ENCODE measurements at regions not wholly inside any gene's neighbourhood (a gene's known extent, or its start where the extent isn't known, plus 50 kb on each side); places are given as distances from the start of the nearest gene placed in this dataset.
"Not testable (repeated sequence)": the region's sequence is repeated elsewhere in the genome, so short reads cannot be mapped to it uniquely, and the experiment has no call there.

- not testable (repeated sequence) for H3K4me1 ChIP-seq (ENCODE audit: insufficient read depth); H4K20me1 ChIP-seq (replicated peaks; ENCODE audit: insufficient read depth); H3K9me3 Mint-ChIP-seq; H3K4me3 Mint-ChIP-seq; ATAC-seq; H3K27ac Mint-ChIP-seq; H3K36me3 ChIP-seq (ENCODE audit: insufficient read depth); H3K4me2 ChIP-seq; H3K27me3 Mint-ChIP-seq (ENCODE audit: insufficient read depth, low read depth, poor library complexity); DNase-seq (ENCODE audit: low spot score); H3K4me3 ChIP-seq; H3K36me3 Mint-ChIP-seq (ENCODE audit: low read depth); H3K27ac ChIP-seq (ENCODE audit: low read depth); H3K79me2 ChIP-seq (replicated peaks; ENCODE audit: insufficient read depth); H2AFZ ChIP-seq; H3K4me1 Mint-ChIP-seq; H3K9me2 ChIP-seq (ENCODE audit: insufficient read depth); H3F3A ChIP-seq (replicated peaks; ENCODE audit: low read depth); H3K27me3 ChIP-seq (ENCODE audit: insufficient read depth)
Observed at GRCh38 chr12:96128292-96128691, 65.9 kb upstream of the ELK3 start.

- H3K9me2 ChIP-seq (ENCODE audit: insufficient read depth): no peaks in the 10 kb centered on the region; the same call in 1 of the 2 replicates
- H3K36me3 ChIP-seq (ENCODE audit: insufficient read depth): no peaks in the 10 kb centered on the region
- no peaks in the 10 kb centered on the region for H3K79me2 ChIP-seq (replicated peaks; ENCODE audit: insufficient read depth)
- no peaks in the 10 kb centered on the region for H4K20me1 ChIP-seq (replicated peaks; ENCODE audit: insufficient read depth)
- Mint-ChIP-seq H3K27ac (no peak overlapping the region), H3K9me3 (no peaks in the 10 kb centered on the region; the same call in 2 of the 3 replicates), H3K4me3 (no peak overlapping the region), H3K36me3 (ENCODE audit: low read depth) (no peaks in the 10 kb centered on the region), H3K27me3 (ENCODE audit: insufficient read depth, low read depth, poor library complexity) (no peaks in the 10 kb centered on the region), H3K4me1 (peaks cover 8% of the 10 kb centered on the region)
- peak; percentile 40 for DNase-seq (ENCODE audit: low spot score)
- no peak overlapping the region for H3K4me2 ChIP-seq
- H3K4me3 ChIP-seq: no peak overlapping the region
- peak overlapping the region; percentile 59; the same call in 1 of the 2 replicates for H2AFZ ChIP-seq
- H3F3A ChIP-seq (replicated peaks; ENCODE audit: low read depth): no peaks in the 10 kb centered on the region
- ATAC-seq: peak; percentile 69
- H3K27ac ChIP-seq (ENCODE audit: low read depth): no peak overlapping the region
- H3K4me1 ChIP-seq (ENCODE audit: insufficient read depth): 0 out of 2 replicates have a peak, but pooled peaks cover 5% of the 10 kb centered on the region
- TF ChIP-seq EZH2 (IDR thresholded peaks at IDR 0.05; ENCODE audit: low read depth, unreplicated experiment) (no peak), POLR2AphosphoS5 (IDR thresholded peaks at IDR 0.05; ENCODE audit: low read depth) (no peak), ZNF331 (CRISPR knock-in tag; IDR thresholded peaks at IDR 0.05; ENCODE audit: low read depth) (no peak), EZH2phosphoT487 (IDR thresholded peaks at IDR 0.05; ENCODE audit: unreplicated experiment) (no peak), NANOG (IDR thresholded peaks at IDR 0.05; ENCODE audit: borderline replicate concordance) (no peak), ETS1 (IDR thresholded peaks at IDR 0.05) (no peak), JUNB (IDR thresholded peaks at IDR 0.05; ENCODE audit: unreplicated experiment) (no peak), CREB1 (CRISPR knock-in tag; IDR thresholded peaks at IDR 0.05; ENCODE audit: low read depth) (no peak)
- TF ChIP-seq, protein P1, sequence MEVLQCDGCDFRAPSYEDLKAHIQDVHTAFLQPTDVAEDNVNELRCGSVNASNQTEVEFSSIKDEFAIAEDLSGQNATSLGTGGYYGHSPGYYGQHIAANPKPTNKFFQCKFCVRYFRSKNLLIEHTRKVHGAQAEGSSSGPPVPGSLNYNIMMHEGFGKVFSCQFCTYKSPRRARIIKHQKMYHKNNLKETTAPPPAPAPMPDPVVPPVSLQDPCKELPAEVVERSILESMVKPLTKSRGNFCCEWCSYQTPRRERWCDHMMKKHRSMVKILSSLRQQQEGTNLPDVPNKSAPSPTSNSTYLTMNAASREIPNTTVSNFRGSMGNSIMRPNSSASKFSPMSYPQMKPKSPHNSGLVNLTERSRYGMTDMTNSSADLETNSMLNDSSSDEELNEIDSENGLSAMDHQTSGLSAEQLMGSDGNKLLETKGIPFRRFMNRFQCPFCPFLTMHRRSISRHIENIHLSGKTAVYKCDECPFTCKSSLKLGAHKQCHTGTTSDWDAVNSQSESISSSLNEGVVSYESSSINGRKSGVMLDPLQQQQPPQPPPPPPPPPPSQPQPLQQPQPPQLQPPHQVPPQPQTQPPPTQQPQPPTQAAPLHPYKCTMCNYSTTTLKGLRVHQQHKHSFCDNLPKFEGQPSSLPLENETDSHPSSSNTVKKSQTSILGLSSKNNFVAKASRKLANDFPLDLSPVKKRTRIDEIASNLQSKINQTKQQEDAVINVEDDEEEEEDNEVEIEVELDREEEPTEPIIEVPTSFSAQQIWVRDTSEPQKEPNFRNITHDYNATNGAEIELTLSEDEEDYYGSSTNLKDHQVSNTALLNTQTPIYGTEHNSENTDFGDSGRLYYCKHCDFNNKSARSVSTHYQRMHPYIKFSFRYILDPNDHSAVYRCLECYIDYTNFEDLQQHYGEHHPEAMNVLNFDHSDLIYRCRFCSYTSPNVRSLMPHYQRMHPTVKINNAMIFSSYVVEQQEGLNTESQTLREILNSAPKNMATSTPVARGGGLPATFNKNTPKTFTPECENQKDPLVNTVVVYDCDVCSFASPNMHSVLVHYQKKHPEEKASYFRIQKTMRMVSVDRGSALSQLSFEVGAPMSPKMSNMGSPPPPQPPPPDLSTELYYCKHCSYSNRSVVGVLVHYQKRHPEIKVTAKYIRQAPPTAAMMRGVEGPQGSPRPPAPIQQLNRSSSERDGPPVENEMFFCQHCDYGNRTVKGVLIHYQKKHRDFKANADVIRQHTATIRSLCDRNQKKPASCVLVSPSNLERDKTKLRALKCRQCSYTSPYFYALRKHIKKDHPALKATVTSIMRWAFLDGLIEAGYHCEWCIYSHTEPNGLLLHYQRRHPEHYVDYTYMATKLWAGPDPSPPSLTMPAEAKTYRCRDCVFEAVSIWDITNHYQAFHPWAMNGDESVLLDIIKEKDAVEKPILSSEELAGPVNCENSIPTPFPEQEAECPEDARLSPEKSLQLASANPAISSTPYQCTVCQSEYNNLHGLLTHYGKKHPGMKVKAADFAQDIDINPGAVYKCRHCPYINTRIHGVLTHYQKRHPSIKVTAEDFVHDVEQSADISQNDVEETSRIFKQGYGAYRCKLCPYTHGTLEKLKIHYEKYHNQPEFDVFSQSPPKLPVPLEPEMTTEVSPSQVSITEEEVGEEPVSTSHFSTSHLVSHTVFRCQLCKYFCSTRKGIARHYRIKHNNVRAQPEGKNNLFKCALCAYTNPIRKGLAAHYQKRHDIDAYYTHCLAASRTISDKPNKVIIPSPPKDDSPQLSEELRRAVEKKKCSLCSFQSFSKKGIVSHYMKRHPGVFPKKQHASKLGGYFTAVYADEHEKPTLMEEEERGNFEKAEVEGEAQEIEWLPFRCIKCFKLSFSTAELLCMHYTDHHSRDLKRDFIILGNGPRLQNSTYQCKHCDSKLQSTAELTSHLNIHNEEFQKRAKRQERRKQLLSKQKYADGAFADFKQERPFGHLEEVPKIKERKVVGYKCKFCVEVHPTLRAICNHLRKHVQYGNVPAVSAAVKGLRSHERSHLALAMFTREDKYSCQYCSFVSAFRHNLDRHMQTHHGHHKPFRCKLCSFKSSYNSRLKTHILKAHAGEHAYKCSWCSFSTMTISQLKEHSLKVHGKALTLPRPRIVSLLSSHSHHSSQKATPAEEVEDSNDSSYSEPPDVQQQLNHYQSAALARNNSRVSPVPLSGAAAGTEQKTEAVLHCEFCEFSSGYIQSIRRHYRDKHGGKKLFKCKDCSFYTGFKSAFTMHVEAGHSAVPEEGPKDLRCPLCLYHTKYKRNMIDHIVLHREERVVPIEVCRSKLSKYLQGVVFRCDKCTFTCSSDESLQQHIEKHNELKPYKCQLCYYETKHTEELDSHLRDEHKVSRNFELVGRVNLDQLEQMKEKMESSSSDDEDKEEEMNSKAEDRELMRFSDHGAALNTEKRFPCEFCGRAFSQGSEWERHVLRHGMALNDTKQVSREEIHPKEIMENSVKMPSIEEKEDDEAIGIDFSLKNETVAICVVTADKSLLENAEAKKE (CRISPR knock-in tag; IDR thresholded peaks at IDR 0.05): no peak
- TF ChIP-seq, protein P2, sequence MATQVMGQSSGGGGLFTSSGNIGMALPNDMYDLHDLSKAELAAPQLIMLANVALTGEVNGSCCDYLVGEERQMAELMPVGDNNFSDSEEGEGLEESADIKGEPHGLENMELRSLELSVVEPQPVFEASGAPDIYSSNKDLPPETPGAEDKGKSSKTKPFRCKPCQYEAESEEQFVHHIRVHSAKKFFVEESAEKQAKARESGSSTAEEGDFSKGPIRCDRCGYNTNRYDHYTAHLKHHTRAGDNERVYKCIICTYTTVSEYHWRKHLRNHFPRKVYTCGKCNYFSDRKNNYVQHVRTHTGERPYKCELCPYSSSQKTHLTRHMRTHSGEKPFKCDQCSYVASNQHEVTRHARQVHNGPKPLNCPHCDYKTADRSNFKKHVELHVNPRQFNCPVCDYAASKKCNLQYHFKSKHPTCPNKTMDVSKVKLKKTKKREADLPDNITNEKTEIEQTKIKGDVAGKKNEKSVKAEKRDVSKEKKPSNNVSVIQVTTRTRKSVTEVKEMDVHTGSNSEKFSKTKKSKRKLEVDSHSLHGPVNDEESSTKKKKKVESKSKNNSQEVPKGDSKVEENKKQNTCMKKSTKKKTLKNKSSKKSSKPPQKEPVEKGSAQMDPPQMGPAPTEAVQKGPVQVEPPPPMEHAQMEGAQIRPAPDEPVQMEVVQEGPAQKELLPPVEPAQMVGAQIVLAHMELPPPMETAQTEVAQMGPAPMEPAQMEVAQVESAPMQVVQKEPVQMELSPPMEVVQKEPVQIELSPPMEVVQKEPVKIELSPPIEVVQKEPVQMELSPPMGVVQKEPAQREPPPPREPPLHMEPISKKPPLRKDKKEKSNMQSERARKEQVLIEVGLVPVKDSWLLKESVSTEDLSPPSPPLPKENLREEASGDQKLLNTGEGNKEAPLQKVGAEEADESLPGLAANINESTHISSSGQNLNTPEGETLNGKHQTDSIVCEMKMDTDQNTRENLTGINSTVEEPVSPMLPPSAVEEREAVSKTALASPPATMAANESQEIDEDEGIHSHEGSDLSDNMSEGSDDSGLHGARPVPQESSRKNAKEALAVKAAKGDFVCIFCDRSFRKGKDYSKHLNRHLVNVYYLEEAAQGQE (IDR thresholded peaks at IDR 0.05; ENCODE audit: unreplicated experiment): no peak
- no peaks in the 10 kb centered on the region for H3K27me3 ChIP-seq (ENCODE audit: insufficient read depth)
Observed at GRCh38 chr12:96130396-96131059, 63.6 kb upstream of the ELK3 start.
